ENCODE measurements at regions not wholly inside any gene's neighbourhood (a gene's known extent, or its start where the extent isn't known, plus 50 kb on each side); places are given as distances from the start of the nearest gene placed in this dataset.

DNA sequence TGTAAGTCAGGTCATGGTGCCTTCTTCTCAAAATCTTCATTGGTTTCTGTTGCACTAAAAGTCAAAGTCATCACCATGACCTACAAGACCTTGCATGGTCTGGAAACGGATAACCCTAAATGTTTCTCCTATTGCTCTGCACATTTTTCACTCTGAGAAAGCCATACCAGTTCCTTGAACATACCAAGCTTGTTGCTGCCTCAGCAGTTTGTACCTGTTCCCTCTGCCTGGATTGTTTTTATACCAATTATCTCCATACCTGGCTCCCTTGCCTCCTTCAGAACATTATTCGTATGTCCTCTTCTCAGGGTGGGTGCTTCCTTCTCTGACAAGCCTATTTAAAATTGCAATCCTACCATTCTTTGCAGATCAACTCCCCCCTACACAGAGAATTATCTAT is 498.4 kb downstream of the DSC3 start:
- no peak for DNase-seq (ENCODE audit: low read depth in 2 of 2)

DNA sequence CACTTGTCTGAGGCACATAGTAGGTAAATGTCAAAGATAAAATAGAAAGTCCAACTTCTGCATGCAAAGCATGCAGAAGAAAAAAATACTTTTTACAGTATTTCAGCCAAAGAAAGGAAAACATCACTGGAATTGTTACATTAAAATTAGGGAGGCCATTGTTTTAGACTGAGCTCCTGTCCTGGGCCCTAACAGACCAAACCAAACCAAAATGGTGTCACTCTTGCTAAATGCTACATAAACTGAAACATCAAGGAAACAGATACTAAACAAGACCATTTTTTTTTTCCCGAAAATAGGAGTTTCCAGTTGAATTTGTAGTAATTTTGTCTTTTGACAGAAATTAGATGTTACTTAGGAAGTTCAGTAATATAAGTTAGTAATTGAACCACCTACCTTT is 508.8 kb downstream of the DSC3 start:
- no peak for DNase-seq (ENCODE audit: low read depth in 2 of 2)

DNA sequence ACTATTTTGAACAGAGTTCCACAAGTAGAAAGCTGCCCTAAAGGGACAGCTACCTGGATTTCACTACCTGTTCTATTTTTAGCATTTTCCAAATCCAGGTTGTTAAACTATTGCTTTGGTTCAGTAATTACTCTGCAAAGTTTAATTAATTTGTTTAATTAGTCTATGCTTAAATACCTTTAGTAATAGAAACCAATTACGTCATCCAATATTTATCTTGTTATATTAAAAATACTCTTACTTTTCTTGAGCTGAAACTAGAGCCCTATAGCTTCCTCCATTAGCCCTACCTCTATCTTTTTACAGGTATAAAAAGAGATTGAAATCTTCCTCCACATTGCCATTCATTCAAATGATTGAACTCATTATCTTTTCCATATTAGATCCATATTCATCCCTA is 514.6 kb downstream of the DSC3 start:
- no peak for DNase-seq (ENCODE audit: low read depth in 2 of 2)

DNA sequence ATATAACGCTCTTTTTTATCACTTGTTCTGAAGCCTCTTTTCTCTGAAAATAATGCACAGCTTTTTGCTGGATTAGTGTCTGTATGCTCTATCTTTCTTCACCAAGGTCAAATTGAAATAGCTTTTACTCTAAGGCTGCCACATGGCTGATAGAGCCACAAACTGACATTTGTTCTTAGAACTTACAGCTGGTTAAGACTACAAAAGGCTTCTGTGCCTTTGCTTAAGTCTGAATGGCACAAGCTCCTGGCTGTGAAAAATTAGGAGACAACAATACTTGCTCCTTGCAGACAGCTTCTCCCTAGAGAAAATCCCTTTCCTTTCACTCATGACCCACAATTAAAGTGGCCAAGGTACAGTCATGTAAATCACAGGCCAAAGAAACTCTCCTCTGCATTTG is 515.3 kb downstream of the DSC3 start:
- DNase-seq (ENCODE audit: low read depth in 2 of 2): no peak

DNA sequence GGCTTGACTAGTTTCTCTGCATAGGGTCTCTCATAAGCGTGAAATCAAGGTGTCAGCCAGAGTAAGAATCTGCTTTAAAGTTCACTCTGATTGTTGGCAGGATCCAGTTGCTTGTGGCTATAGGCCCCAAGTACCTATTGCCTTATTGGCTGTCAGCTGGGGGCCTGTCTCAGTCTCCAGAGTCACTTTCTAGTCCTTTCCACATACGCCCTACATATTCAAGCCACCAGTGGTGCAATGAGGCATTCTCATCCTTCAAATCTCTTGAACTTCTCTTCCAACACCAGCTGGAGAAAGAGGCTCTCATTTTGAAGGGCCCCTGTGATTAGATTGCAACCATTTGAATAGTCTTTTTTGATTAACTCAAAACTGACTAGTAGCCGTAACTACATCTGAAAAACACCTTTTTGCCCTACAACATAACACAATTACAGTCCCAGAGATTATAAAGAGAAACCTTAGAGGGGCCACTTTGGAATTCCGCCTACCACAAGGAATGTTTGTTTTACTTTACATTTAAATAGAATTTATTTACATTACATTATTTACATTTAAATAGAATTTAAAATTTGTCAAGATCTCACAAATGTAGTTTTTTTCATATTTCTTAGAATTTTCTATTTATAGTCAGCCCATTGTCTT is 520.1 kb downstream of the DSC3 start:
- DNase-seq (ENCODE audit: low read depth in 2 of 2): no peak

DNA sequence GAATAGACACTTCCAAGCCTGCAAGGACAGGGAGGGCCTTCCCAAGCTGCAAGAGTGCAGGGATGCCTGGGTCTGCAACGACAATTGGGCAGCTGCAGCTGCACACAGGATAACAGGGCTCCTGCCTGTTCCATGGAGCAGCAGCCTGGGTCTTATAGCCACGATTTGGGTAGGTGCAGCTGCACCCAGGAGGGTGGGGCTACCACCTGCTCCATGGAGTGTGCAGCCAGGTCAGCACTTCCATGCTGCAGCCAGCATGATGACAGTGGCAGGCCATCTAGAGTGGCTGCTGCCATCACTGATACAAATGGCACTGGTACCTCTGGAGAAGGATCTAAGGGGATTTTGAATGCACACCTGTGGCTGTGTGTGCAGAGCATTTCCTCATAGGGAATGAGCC is 528.5 kb downstream of the DSC3 start:
- DNase-seq (ENCODE audit: low read depth in 2 of 2): no peak

DNA sequence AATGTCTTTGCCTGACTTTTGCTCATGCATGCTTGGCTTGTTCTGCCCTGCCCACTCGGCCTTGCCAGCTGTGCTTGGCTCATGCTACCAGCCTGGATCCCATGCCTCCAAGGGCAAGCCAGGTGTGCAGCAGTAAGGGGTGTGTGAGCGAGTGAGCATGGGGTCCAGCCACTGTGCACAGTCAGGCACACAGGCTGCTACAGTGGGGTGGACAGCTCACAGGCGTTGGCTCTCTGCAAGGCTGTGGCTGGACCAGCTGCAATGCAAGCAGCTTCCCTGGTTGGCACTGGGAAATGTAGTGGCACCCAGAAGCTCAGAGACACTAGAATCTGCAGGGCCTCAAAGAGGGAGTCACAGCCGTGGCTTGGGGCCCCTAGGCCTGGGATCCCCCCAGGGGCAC is 529.7 kb downstream of the DSC3 start:
- DNase-seq (ENCODE audit: low read depth in 2 of 2): no peak

DNA sequence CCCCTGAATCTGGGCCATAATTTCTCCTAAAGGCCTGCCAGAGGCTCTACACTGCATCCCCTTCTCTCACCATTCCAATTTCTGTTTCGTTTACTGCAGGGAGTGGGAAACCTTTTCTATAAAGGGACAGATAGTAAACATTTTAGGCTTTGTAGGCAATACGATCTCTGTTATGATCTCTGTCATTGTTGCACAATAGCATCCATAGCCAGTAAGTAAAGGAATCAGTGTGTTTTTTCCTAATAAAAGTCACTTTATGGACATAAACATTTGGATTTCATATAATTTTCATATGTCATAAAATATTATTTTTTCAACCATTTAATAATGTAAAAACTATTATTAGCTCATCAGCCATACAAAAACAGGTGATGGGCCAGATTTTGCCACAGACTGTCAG is 531.7 kb downstream of the DSC3 start:
- DNase-seq (ENCODE audit: low read depth in 2 of 2): no peak

DNA sequence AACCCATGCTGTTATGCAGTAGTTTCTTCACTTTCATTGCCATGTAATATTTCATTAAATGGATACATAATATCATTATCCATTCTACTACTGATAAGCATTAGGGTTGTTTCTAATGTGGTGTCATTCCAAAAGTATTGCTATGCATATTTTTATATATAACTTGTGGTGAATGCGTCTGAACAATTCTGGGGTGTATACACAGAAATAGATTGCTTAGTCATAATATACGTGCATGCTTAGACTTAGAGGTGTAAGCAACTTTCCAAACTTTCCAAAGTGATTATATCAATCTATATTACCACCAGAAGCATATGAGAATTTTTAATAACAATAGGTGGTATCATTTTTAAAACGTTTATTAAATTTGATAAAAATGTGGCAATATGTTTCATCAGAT is 540.9 kb downstream of the DSC3 start:
- DNase-seq (ENCODE audit: low read depth in 2 of 2): no peak

DNA sequence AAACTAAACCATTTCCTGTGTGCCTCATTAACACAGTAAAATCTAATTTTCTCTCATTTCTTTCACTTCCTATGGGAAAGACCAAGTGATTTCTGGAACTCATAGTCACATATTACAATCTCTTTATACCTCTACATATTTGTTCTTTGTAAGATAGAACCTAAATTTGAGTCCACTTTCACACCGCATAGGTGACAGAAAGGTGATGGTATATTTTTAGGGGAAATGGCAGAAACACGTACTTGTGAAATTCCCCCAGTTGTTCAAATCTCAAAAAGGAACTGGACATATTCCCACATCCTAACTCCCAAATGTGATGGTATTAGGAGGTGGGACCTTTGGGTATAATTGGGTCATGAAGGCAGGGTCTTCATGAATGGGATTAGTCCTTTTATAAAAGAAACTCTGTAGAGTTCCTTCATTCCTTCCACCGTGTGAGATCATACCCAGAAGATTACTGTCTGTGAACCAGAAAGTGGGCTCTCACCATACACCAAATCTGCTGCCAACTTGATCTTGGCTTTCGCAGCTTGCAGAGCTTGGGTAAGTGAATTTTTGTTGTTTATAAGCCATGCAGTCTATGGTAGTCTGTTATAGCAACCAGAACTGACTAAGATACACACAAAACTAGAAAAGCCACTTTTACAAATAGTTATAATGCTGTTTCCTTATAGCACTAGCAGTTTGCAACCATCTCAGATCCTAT is 542.1 kb downstream of the DSC3 start:
- no peak for DNase-seq (ENCODE audit: low read depth in 2 of 2)

DNA sequence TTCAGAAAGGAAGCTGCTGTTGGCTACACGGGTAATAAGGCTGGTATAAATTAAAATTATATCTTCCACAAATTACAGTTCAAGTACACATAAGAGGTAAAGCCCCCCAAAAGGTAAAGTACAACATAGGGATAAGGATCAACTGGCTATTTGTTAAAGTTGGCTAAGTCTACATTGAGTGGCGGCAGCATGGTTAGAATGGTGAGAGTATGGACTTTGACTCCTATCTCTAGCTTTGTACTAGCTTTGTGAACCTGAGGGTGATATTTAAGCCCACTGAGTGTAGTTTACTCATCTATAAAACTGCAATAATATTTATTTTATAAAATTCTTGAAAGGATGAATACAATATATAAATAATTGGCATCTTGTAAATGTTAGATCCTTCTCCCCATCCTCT is 542.8 kb downstream of the DSC3 start:
- DNase-seq (ENCODE audit: low read depth in 2 of 2): no peak

DNA sequence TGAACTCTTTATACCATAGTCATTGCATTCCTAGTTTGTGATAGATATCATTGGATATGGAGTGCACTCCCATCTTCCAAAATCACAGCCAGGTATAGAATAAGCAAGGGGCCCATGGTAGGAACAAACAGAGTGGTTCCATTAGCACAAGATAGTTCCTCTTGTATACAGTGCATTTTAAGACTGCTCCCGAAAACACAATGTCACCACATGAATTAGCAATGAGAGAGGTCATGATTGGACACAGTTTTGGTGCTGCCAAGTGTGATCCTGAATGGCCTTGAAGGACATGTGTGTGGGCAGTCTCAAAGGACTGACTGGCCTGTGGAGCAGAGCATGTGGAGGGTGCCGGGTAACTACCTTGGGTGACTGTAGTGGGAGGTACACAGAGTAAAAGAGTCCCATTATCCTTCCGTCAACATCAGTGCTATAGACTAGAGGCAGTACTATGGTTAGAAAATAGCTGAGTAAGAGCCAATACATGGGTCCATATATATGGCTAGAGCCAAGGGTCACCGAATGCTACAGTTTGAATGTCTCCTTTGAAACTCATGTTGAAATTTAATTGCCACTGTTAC is 549.9 kb downstream of the DSC3 start:
- no peak for DNase-seq (ENCODE audit: low read depth in 2 of 2)

DNA sequence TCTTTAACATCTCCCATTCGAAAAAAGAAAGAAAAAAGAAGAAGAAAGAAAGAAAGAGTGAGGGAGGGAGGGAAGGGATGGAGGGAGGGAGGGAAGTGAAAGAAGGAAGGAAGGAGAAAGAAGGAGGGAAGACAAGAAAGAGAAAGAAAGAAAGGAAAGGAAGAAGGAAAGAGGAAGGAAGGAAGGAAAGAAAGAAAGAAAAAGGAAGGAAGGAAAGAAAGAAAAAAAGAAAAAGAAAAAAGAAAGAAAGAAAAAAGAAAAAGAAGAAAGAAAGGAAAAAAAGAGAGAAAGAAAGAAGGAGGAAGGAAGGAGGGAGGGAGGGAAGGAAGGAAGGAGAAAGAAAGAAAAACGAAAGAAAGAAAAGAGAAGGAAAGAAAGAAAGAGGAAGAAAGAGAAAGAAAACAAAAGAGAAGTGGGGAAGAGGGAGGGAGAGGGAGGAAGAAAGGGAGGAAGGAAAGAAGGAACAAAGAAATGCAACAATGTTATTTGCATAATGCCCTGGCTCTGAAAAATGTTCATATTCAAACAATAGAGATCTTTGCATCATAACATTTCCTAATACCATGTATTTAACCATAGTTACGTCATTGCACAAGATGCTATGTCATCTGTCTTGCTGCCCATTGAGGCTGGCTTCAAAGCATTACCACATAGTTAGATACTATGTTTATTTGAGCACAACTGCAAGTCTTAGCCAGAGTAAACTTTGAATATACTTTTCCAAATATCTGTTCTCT is 550.6 kb downstream of the DSC3 start:
- no peak for DNase-seq (ENCODE audit: low read depth in 2 of 2)

DNA sequence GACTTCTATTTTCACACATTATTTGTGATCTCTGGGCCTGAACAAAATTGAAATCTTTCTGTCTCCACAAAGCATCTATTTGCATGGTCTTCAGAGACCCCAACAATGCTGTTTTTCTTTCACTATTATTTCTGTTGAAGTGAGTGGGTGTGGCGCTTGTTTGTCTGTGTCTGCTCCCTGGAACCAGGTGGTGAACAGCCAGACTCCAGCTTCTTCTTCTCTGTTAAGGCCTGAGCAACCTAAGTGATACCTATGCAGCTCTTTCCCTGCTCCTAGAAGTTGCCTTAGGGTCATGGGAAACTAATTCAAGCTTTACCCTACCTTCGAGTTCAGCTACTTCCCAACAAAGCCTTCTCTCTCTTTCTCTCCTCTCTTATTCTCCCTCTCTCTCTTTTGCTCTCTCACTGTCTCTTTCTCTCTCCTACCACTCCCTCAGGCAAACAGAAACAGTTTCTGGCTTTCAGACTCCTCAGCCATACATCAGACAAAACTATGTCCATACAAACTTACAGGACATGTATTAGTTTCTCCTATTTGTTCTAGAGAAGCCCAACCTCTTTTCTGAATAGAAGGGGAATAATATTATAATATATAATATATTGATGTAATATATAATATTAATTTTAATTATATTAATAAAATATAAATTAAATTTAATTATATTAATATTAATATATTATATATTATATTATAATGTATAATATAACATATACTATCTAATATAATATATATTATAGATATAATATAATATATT is 552.5 kb downstream of the DSC3 start:
- DNase-seq (ENCODE audit: low read depth in 2 of 2): no peak

DNA sequence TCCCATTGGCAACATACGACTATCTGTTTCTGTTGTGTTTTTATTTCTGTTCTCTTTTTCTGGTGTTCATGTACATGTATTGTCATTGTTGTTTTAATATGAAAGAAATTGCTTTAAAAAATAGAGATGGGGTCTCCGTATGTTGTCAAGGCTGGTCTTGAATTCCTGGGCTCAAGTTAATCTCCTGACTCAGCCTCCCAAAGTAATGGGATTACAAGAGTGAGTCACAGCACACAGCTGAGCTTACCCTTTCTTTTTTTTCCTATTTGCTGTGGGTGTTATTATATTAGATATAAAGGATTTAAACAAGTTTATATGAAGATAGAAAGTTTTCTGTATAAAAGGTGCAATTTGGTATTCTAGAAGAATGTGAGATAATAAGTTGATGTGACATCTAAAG is 554.6 kb downstream of the DSC3 start:
- no peak for DNase-seq (ENCODE audit: low read depth in 2 of 2)

DNA sequence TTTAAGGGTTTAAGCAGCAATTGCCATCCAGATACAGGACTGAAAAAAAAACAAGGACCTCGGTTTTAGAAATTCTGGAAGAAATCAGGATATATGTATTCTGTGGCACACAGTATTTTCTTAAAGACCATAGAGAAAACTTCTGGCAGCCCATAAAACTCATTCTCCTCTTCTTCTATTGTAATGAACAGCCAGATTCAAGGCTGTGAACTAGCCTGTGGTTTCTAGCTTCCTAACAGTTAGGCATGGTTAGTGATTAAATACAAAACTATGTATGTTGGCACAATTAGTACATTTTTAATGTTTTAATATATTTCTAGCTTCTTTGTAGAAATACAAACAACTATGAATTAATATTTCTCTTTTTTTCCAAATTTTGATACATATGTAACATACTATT is 555.7 kb downstream of the DSC3 start:
- DNase-seq (ENCODE audit: low read depth in 2 of 2): peak; percentile 11 to 15

DNA sequence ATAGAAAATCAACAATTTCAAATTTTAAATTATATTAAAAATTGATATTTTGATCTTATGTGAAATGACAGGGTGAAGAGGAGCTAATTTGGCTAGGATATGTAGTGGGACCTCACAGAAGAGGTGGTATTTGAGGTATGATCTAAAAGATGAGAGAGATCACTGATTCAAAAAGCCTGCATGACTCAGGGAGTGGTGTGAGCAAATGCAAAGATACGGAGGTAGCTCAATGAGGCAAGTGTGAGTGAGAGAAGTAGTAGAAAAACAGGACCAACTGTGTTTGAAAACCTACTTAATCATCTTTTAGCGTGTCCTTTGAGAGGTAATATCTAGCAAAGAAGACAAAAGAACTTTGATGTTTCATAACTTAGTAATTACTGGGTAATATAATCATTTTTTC is 557.5 kb downstream of the DSC3 start:
- DNase-seq (ENCODE audit: low read depth in 2 of 2): no peak

DNA sequence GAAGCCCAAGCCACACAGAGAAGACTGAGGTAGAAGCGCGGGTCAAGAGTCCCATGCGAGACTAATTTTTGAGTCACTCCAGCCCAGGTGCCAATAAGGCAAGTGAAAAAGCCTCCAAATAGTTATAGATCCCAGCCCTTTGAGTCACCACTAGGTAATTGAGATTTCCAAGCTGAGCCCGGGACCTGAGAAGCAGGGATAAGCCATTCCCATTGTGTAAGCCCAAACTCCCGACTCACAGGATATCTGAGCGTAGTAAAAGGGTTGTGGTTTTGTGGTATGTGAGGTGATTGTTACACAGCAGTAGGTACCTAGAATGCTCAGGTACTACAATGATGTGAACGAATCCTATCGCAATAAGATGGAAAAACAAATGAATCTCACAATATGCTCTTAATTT is 560.7 kb downstream of the DSC3 start:
- DNase-seq (ENCODE audit: low read depth in 2 of 2): no peak

DNA sequence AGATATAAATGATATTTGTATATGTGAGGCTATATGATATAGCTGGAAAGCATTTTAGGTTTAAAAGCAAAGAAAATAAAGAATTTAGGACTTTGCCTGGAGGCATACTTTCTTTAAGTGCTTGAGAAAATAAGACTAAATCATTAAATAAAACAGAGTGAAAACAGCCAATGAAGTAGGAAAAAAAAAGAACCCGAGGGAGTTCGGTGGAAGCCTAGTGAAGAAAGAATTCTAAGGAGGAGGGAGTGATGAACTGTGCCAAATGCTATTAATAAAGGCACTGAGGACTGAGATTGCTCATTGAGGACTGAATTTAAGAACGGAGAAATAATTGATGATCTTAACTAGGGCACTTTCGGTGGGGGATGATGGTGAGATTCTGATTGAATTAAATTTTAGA is 573.5 kb downstream of the DSC3 start:
- no peak for DNase-seq (ENCODE audit: low read depth in 2 of 2)

DNA sequence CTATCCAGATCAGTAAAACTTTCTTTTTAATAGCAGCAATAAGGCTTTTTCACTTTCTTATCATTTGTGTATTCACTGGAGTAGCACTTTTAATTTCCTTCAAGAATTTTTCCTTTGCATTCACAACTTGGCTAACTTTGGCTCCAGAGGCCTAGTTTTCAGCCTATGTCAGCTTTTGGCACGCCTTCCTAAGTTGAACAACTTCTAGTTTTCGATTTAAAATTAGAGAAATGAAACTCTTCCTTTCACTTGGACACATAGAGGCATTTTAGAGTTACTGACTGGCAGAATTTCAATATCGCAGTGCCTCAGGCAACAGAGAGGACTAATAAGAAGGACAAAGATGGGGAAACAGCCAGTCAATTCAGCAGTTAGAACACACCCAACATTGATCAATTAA is 577.4 kb downstream of the DSC3 start:
- DNase-seq (ENCODE audit: low read depth in 2 of 2): no peak

DNA sequence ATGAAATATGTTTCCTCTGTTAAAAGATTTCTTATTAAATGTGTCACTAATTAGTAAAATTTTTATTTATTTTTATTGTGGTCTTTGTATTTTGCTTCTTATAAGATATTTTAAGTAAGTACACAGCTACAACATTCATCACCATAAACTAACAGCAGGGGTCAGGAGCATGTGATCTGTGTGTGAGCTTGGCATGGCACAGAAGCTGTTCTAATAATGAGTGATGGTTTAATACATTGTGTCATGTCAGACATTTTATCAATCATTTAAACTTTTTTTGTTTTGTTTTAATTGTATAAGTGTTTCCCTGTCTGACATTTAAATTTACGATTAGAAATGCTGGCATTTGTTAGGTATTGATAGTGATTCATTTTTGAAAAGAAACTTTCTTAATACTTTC is 585.4 kb downstream of the DSC3 start:
- DNase-seq (ENCODE audit: low read depth in 2 of 2): no peak

DNA sequence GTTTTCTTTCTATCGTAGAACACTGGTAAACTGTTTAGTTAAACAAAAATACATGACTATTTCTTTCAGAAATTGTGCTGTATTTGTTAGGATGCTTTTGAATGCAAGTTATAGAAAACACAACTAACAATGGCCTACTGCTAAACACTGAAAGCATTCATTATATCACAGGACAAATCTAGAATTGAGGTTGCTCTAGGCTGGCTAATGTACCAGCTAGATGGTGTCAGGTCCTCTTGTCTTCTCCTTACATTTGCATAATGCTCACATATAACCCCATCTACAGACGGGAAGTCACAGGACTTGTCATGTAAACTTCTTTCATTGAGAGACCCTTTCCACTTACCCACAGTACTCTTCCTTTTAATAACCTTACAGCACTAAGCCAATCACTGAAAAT is 586.8 kb downstream of the DSC3 start:
- no peak for DNase-seq (ENCODE audit: low read depth in 2 of 2)

Measured in fibroblast of skin of left quadriceps (primary cell).